Liver (tissue), 3 donors: ENCODE measurements at regions not wholly inside any gene's neighbourhood (a gene's known extent, or its start where the extent isn't known, plus 50 kb on each side); places are given as distances from the start of the nearest gene placed in this dataset.

Source experiments
- EGR1 ChIP-seq, 2 donors: IDR thresholded peaks; 2 replicates each; pipeline ENCODE4 v1.6.1; 2016 to 2018; ENCODE audit warnings: antibody characterized with exemption in 2 of 2, low read depth in 2 of 2
- RXRA ChIP-seq, 2 donors: IDR thresholded peaks; 2 replicates each; pipeline ENCODE4 v1.6.1; 2017 to 2018; ENCODE audit warnings: antibody characterized with exemption in 2 of 2, mild to moderate bottlenecking in 1 of 2
- TF ChIP-seq, protein P1 (sequence below): fragments of 150-350 bp; IDR thresholded peaks from 2 replicates; pipeline ENCODE4 v1.5.1; 2017; ENCODE audit warnings: improper control_type of control experiment, low read depth, low read length; ENCODE audit not compliant: missing input control
- donor health status: healthy.
- donor health status: healthy.

DNA sequence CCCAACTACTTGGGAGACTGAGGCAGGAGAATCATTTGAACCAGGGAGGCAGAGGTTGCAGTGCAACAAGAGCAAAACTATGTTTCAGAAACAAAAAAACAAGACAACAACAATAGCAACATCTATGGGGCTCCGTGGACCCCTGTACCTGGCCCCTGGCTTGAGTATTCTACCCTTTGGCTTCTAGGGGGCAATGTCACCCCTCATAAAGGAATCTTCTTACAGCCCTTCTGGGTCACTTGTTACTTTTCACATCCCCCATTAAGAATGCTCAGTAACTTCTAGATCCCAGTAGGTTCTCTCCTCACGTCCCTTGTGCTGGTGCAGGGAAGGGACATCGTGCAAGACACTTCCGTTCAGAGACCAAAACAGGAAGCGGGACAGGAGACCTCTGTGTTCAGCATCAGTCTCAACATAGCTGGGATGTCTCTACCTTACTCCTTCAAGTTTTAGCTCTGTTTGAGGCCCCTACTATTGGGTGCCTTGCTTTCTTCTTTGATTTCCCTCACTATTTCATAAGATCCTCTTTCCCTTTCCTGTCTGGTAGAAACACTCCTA lies 218.1 kb upstream of the ARGLU1 start:
- TF ChIP-seq EGR1 (IDR thresholded peaks at IDR 0.05; ENCODE audit: low read depth in 2 of 2) (no peak), RXRA (IDR thresholded peaks at IDR 0.05) (no peak)
- TF ChIP-seq, protein P1, sequence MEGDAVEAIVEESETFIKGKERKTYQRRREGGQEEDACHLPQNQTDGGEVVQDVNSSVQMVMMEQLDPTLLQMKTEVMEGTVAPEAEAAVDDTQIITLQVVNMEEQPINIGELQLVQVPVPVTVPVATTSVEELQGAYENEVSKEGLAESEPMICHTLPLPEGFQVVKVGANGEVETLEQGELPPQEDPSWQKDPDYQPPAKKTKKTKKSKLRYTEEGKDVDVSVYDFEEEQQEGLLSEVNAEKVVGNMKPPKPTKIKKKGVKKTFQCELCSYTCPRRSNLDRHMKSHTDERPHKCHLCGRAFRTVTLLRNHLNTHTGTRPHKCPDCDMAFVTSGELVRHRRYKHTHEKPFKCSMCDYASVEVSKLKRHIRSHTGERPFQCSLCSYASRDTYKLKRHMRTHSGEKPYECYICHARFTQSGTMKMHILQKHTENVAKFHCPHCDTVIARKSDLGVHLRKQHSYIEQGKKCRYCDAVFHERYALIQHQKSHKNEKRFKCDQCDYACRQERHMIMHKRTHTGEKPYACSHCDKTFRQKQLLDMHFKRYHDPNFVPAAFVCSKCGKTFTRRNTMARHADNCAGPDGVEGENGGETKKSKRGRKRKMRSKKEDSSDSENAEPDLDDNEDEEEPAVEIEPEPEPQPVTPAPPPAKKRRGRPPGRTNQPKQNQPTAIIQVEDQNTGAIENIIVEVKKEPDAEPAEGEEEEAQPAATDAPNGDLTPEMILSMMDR, result no peak
